Esophagus squamous epithelium (tissue), 4 donors: ENCODE measurements at regions not wholly inside any gene's neighbourhood (a gene's known extent, or its start where the extent isn't known, plus 50 kb on each side); places are given as distances from the start of the nearest gene placed in this dataset.

Source experiments
- POLR2A ChIP-seq, 4 donors: fragments of 450-650 bp; IDR thresholded peaks; one replicate each; pipeline ENCODE4 v1.6.1; 2017; ENCODE audit warnings: antibody characterized with exemption in 4 of 4, mild to moderate bottlenecking in 4 of 4, moderate library complexity in 3 of 4
- TF ChIP-seq, protein P1 (sequence below), 6 experiments: fragments of 450-650 bp in 4 of 6; fragments of 200-600 bp in 2 of 6; sonication (generic) in 2 of 6; IDR thresholded peaks; one replicate each; pipeline ENCODE4 v1.5.1; 2016 to 2019; ENCODE audit warnings: antibody characterized with exemption in 6 of 6, mild to moderate bottlenecking in 4 of 6, moderate library complexity in 4 of 6

DNA sequence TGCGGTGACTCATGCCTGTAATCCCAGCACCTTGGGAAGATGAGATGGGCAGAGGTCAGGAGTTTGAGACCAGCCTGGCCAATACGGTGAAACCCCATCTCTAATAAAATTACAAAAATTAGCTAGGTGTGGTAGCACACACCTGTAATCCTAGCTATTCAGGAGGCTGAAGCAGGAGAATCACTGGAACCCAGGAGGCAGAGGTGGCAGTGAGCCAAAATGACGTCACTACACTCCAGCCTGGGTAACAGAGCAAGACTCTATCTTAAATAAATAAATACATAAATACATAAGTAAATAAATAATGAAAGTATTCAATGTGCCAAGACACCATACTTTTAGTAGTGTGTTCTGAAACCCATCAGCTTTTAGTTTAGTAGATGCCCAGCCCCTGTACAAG lies 308.1 kb upstream of the FLRT2 start:
- no peak for TF ChIP-seq POLR2A (IDR thresholded peaks at IDR 0.05)
- TF ChIP-seq, protein P1, sequence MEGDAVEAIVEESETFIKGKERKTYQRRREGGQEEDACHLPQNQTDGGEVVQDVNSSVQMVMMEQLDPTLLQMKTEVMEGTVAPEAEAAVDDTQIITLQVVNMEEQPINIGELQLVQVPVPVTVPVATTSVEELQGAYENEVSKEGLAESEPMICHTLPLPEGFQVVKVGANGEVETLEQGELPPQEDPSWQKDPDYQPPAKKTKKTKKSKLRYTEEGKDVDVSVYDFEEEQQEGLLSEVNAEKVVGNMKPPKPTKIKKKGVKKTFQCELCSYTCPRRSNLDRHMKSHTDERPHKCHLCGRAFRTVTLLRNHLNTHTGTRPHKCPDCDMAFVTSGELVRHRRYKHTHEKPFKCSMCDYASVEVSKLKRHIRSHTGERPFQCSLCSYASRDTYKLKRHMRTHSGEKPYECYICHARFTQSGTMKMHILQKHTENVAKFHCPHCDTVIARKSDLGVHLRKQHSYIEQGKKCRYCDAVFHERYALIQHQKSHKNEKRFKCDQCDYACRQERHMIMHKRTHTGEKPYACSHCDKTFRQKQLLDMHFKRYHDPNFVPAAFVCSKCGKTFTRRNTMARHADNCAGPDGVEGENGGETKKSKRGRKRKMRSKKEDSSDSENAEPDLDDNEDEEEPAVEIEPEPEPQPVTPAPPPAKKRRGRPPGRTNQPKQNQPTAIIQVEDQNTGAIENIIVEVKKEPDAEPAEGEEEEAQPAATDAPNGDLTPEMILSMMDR (IDR thresholded peaks at IDR 0.05): no peak
